GM18511 (cell line): ENCODE measurements at regions not wholly inside any gene's neighbourhood (a gene's known extent, or its start where the extent isn't known, plus 50 kb on each side); places are given as distances from the start of the nearest gene placed in this dataset.
"Not testable (repeated sequence)": the region's sequence is repeated elsewhere in the genome, so short reads cannot be mapped to it uniquely, and the experiment has no call there.

Experiments used
- ATAC-seq: cut with Tn5 transposase; IDR thresholded peaks from one replicate; pipeline ENCODE4 v1.9.1; 2021; ENCODE audit warnings: mild to moderate bottlenecking, moderate library complexity; ENCODE audit not compliant: unreplicated experiment

DNA sequence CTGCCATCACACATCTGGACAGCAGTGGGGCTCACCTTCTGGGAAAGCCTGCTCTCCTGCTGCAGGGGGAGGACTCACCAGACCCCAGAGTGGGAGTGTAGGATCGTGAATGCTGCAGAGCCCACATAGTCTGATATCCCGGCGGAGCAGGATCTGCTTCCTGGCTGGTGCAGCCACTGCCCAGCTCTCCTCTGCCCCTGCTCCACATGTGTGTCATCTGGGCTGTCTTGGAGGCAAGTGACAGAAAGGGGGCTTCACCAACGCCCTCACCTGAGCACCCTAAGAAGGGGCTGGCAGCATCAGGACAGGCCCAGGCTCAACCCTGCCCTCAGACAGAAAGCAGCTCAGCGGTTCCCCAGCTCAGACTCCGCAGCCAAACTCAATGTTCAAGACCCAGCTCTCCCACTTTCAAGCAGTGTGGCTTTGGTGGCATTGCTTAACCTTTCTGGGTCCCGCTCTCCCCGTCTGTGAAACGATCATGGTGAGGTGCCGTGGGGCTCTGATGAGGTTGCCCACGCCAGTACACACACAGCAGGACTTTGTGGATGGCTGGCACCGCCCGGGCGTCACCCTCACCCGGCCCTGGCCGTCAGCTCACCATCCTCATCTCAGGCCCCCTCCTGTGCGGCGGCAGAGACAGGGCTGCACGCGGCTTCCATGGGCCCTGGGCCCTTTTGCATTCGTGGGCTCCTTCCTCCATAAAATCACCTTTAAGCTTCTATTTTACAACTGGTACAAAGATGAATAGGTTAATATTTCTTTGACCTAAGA lies 91.0 kb upstream of the SFSWAP start:
- no peak for ATAC-seq

DNA sequence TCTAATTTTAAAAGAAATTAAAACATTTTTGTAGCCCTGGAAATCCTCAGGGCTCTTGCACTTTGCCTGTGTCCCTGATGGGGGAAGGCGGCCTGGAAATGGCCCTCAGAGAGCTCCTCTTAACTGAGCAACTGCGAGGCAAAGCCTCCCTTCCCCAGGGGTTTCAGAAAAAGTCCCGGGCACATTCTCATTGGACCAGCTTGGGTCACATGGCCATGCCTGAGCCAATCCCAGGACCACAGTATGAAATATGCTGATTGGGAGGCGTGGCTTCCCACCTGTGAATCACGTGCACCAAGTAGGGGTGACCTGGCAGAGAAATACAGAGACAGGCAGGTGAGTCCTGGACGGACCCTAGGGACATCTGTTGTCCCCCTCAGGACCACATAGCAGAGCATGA lies 90.4 kb upstream of the SFSWAP start:
- no peak for ATAC-seq

DNA sequence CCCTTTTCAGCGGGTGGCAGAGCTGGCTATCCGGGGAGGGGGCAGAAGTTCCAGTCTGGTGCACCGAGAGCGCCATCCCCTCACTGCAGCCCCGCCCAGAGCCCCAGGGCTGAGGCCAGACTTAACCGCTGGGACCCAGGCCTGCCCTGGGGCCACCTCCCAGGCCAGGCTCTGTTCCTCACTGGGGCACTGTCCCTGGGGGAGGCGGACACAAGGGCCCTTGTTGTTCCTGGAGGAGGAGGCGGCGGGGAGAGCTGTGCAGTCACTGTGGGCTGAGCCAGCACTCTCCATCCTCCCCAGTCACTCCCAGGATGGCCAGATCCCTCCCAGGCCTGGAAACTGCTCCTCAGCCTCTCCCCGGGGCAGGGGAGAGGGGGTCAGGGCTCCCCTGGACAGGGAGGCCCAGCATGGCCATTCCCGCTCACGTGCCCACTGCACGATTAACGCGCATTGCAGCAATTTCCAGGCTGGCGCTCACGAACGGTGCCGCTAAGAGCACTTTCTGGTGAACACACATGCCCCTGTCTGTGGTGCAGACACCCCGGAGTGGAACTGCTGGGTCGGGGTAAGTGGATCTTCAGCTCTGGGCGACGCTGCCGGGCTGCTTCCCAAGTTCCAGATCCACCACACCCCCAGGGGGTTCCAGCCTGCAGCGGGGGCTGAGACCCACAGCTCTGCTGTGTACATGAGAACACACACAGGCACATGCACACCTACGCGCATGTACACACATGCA lies 89.8 kb upstream of the SFSWAP start:
- ATAC-seq, result no peak

GRCh38 chr12:131621701-131622421 lies 89.0 kb upstream of the SFSWAP start:
- ATAC-seq, result no peak

- no peak for ATAC-seq
These were observed 88.4 kb upstream of the SFSWAP start for GRCh38 chr12:131622422-131622955.

DNA sequence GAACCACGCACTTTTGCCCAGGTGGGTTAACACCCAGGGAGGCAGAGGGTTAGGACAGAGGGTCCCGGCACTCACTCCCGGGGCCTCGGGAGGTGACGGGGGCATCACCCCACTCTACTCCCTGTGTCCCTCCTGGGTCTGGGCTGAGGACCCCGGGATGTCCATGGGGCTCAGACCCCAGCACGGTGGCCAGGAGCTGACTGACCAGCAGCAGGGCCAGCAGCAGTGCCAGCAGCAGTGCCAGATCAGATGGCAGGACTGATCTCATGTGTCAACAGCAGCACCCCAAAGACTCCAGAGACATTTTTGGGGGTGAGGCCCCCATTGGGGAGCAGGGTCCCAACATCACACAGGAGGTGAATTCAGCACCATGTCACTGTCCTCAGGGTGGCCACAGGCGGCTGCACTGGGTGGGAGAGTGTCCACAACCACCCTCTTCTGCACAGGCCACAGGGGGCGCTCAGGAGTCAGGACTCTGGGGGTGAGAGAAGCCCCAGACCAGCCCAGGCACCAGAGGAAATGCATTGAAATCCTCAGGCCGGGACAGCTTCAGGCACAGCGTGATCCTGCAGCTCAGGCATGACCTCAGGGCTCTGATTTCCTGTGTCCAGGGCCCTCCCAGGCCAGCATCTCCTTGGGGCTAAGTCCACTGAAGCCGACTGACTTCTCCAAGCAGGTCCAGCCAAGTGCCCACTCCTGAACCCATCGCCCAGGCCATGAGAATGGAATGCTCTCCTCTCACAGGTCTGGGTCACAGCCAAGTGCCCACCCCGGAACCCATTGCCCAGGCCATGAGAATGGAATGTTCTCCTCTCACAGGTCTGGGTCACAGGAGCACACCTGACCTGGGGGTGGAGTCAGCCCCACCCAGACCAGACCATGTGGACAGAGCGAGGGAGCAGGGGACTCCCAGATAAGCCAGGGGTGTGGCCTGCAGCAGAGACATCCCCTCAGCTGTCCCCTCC lies 87.2 kb upstream of the SFSWAP start:
- not testable (repeated sequence) for ATAC-seq

- not testable (repeated sequence) for ATAC-seq
These were observed 86.5 kb upstream of the SFSWAP start for GRCh38 chr12:131624369-131624739.

- not testable (repeated sequence) for ATAC-seq
These were observed 86.0 kb upstream of the SFSWAP start for GRCh38 chr12:131624756-131625501.

DNA sequence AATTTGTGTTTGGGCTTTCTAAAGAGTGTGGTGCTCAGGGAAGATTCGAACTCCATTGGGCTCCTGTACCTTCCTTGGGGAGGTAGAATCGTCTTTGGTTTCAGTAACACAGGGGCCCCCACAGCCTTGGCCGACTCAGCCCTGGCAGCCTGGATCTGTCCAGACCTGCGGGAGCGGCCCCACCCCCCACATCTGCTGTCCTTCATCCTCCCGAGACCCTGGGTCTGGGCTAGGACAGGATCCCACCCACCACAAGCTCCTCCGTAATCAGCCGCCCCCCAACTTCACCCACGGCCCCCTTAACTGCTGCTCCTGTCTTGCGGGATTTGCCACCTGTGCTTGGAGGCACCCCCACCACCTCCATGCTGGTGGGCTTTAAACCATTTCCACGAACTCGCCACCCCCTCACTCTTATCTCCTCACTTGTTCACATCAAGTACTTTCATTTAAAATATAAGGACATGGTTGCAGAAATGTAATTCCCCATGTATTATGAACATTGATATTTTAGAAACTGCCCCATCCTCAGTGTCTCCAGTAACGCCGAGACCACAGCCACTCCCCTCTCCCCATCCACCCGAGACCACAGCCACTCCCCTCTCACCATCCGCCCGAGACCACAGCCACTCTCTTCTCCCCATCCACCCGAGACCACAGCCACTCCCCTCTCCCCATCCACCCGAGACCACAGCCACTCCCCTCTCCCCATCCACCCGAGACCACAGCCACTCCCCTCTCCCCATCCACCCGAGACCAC lies 84.7 kb upstream of the SFSWAP start:
- ATAC-seq, result not testable (repeated sequence)

- not testable (repeated sequence) for ATAC-seq
These were observed 83.5 kb upstream of the SFSWAP start for GRCh38 chr12:131627151-131628022.

GRCh38 chr12:131628023-131628740 lies 82.7 kb upstream of the SFSWAP start:
- ATAC-seq, result no peak

- ATAC-seq, result no peak
These were observed 82.0 kb upstream of the SFSWAP start for GRCh38 chr12:131628766-131629448.

DNA sequence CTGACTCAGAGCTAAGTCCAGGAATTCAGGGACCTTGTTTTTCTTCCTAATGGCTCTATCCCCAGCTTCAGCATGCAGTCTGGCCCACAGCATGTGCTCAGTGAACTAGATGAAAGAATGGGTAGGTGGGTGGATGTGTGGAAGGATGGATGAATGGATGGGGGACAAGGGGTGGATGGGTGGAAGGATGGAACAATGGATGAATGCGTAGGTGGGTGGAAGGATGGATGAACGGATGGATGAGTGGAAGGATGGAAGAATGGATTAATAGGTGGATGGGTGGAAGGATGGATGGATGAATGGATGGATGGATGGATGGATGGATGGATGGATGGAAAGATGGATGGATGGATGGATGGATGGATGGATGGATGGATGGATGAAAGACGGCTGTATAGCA lies 79.7 kb upstream of the SFSWAP start:
- no peak for ATAC-seq

- not testable (repeated sequence) for ATAC-seq
These were observed 78.8 kb upstream of the SFSWAP start for GRCh38 chr12:131631889-131632651.

- ATAC-seq, result not testable (repeated sequence)
These were observed 78.3 kb upstream of the SFSWAP start for GRCh38 chr12:131632652-131633023.

- ATAC-seq, result not testable (repeated sequence)
These were observed 77.3 kb upstream of the SFSWAP start for GRCh38 chr12:131633610-131634009.
